Mucosa of descending colon (tissue), 3 donors: ENCODE measurements at regions not wholly inside any gene's neighbourhood (a gene's known extent, or its start where the extent isn't known, plus 50 kb on each side); places are given as distances from the start of the nearest gene placed in this dataset.

Source experiments
- ATAC-seq: fragments of 200-7000 bp; cut with Tn5 transposase; one replicate; pipeline ENCODE4 v1.9.1; 2020; ENCODE audit warnings: mild to moderate bottlenecking, moderate library complexity
- DNase-seq, 3 donors: peaks; one replicate each; pipeline ENCODE4 v3.0.0-alpha.2; 2020
- H3K36me3 ChIP-seq: fragments of 200-600 bp; one replicate; pipeline ENCODE4 v1.8.0; 2021; ENCODE audit warnings: low read depth, mild to moderate bottlenecking
- H3K4me1 ChIP-seq: fragments of 200-600 bp; one replicate; pipeline ENCODE4 v1.8.0; 2021; ENCODE audit warnings: low read depth, mild to moderate bottlenecking
- H3K4me3 ChIP-seq: fragments of 200-600 bp; one replicate; pipeline ENCODE4 v1.8.0; 2021; ENCODE audit warnings: mild to moderate bottlenecking
- H3K9me3 ChIP-seq: fragments of 200-600 bp; one replicate; pipeline ENCODE4 v1.8.0; 2021; ENCODE audit warnings: mild to moderate bottlenecking
- intact Hi-C, 2 donors: fragments of 100-400 bp; cut with DNase I in 1 of 2; cut with micrococcal nuclease in 1 of 2; formaldehyde crosslinking; loops; one replicate each; pipeline versions ENCODE4 v1.11.0 to v1.11.1; 2022; cut with DNase I, micrococcal nuclease
- TF ChIP-seq, protein P1 (sequence below): fragments of 200-600 bp; IDR thresholded peaks from one replicate; pipeline ENCODE4 v1.8.0; 2022; ENCODE audit warnings: antibody characterized with exemption, mild to moderate bottlenecking
- donor health status: DM: no; HTN: no; CAD: no; lungs with moderate emphysema.
- donor health status: DM: no; HTN: no; CAD: no.
- donor health status: DM: no; HTN: yes; CAD: no.

DNA sequence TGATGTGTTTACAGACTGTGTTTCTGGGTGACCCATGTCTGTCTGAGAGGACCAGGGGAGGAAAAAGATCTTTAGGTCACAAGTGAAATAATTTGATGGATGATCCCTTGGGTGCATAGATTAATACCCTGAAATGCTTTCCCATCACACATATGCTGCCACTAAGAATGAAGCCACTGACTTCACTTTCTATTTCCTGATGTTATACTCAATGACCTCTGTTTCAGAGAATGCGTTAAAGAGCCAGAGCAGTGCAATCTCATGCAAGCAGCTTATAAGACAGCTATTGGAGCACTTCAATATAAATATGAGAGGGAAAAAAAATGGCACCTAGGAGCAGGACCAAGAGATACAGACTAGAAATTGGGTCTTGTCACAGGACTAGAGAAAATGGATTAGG is 133.7 kb downstream of the KLHL28 start:
- Histone ChIP-seq H3K4me3 (no peak overlapping the region), H3K36me3 (no peaks in the 10 kb centered on the region), H3K4me1 (no peaks in the 10 kb centered on the region), H3K9me3 (no peaks in the 10 kb centered on the region)
- TF ChIP-seq, protein P1, sequence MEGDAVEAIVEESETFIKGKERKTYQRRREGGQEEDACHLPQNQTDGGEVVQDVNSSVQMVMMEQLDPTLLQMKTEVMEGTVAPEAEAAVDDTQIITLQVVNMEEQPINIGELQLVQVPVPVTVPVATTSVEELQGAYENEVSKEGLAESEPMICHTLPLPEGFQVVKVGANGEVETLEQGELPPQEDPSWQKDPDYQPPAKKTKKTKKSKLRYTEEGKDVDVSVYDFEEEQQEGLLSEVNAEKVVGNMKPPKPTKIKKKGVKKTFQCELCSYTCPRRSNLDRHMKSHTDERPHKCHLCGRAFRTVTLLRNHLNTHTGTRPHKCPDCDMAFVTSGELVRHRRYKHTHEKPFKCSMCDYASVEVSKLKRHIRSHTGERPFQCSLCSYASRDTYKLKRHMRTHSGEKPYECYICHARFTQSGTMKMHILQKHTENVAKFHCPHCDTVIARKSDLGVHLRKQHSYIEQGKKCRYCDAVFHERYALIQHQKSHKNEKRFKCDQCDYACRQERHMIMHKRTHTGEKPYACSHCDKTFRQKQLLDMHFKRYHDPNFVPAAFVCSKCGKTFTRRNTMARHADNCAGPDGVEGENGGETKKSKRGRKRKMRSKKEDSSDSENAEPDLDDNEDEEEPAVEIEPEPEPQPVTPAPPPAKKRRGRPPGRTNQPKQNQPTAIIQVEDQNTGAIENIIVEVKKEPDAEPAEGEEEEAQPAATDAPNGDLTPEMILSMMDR = no peak
- no peak for DNase-seq
- no peak for ATAC-seq
- intact Hi-C loops = no loop called here

DNA sequence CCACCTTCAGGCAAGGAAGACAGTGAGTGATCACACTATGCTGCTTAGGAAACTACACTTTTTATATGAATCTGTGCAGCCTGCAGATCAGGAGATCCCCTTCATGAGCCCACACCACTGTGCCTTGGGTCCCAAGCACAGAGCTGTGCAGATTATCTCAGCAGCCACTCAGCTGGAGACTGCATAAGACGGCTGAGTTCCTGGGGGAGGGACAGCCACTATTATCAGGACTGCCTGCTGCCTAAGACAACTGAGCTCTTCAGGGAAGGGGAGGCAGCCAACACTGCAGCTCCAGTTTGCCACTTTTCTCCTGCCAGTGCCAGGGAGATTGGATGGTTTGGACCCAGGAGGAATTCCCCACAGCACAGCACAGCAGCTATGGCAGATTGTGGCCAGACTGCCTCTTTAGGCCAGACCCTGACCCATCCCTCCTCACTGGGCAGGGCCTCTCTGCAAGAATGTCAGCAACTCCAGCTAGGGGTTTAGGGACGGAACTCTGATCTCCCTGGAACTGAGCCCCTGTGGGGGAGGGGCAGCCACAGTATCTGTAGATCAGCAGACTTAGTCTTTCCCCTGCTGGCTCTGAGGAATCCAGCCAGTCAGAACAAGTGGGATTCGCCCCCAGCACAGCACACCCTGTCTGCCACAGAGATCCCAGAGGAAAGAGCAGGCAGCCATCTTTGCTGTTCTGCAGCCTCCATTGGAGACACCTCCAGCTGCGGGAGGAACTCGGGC is 141.3 kb downstream of the KLHL28 start:
- Histone ChIP-seq H3K9me3 (no peaks in the 10 kb centered on the region), H3K4me3 (no peak overlapping the region), H3K36me3 (no peaks in the 10 kb centered on the region), H3K4me1 (no peaks in the 10 kb centered on the region)
- TF ChIP-seq, protein P1 = no peak
- intact Hi-C loops = no loop called here
- no peak for DNase-seq
- ATAC-seq = no peak

DNA sequence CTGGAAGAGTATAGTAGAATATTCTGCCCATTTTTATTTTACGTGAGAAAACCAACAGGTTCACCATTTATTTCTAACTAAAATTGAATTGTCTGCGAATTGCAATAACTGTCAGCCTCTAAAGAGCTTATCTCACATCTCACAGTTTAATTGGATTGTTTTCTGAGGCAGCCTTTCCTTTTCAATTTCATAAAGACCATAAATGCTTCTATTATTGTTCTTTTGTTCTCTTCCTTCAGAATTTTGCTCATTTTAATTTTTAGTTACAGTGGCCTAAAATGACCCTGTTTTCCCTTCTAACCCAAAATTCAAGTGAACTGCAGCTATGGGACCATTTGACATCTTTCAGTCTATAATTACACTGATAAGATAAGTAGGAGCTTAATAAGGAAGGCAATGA is 147.6 kb downstream of the KLHL28 start:
- no peaks in the 10 kb centered on the region for H3K4me1 ChIP-seq
- no peak overlapping the region for H3K4me3 ChIP-seq
- ATAC-seq = no peak
- intact Hi-C loops = no loop called here
- TF ChIP-seq, protein P1 = no peak
- DNase-seq = no peak
- H3K36me3 ChIP-seq = no peaks in the 10 kb centered on the region
- H3K9me3 ChIP-seq = no peaks in the 10 kb centered on the region

- DNase-seq = no peak
- H3K4me1 ChIP-seq = no peaks in the 10 kb centered on the region
- no peak overlapping the region for H3K4me3 ChIP-seq
- no peaks in the 10 kb centered on the region for H3K36me3 ChIP-seq
- H3K9me3 ChIP-seq = no peaks in the 10 kb centered on the region
- intact Hi-C loops = no loop called here
- no peak for ATAC-seq
- TF ChIP-seq, protein P1 = no peak
Observed at GRCh38 chr14:44812672-44813071, 149.1 kb downstream of the KLHL28 start.

- Histone ChIP-seq H3K9me3 (no peaks in the 10 kb centered on the region), H3K4me3 (no peak overlapping the region), H3K36me3 (no peaks in the 10 kb centered on the region), H3K4me1 (no peaks in the 10 kb centered on the region)
- TF ChIP-seq, protein P1 = no peak
- ATAC-seq (no peak), DNase-seq (no peak)
- intact Hi-C loops = no loop called here
Observed at GRCh38 chr14:44804391-44804790, 157.4 kb downstream of the KLHL28 start.
